ENCODE measurements at regions not wholly inside any gene's neighbourhood (a gene's known extent, or its start where the extent isn't known, plus 50 kb on each side); places are given as distances from the start of the nearest gene placed in this dataset.
"Not testable (repeated sequence)": the region's sequence is repeated elsewhere in the genome, so short reads cannot be mapped to it uniquely, and the experiment has no call there.

- no peak for DNase-seq
Measured at GRCh38 chr1:172717722-172718465, 59.0 kb downstream of the FASLG start.

DNA sequence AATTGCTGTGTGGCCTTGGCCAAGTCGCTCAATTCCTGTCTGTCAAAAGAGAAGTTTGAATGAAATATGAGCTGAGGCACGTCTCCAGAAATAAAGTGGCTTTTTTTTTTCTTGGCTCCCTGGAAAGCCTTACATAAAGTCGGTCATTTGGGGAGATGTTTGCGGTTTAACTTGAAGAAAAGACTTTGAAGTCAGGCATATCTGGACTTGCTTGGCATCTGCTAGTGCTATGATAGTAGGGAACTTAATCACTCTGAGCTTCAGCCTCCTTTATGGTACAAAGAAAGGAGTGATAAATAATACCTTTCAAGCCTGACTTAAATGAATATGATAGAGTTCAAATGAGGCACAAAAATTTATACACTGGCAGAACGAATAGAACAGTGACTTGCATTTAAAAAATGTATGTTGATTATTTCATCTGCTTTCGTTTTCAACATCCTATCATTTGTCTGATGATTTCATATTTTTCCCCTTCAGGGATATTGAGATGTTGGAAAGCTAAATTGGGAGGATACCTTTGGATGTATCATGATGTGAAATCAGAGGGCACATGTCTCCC lies 60.2 kb downstream of the FASLG start:
- no peak for DNase-seq

GRCh38 chr1:172719694-172720138 lies 60.8 kb downstream of the FASLG start:
- DNase-seq, result no peak

DNA sequence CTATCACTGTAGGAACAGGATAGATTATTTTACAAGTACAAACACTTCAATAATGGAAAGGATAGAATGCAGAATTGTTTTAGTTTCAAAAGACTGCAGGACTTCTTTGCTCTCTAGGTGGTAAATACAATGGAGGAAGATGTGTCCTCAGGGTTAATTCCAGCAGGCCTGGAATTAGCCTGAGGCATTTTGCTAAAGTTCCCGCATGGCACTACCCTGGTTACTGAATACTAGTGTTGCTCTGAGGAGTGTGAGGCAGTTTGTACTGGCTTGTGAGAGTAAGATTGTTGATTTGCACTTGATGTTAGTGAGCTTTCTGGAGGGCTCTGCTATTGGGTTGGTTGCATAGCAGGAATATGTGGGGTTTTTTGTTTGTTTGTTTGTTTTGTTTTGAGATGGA lies 61.4 kb downstream of the FASLG start:
- DNase-seq, result no peak

GRCh38 chr1:172723251-172723650 lies 64.3 kb downstream of the FASLG start:
- DNase-seq, result no peak

GRCh38 chr1:172724232-172724631 lies 65.3 kb downstream of the FASLG start:
- no peak for DNase-seq

GRCh38 chr1:172724765-172725613 lies 66.1 kb downstream of the FASLG start:
- DNase-seq, result no peak

DNA sequence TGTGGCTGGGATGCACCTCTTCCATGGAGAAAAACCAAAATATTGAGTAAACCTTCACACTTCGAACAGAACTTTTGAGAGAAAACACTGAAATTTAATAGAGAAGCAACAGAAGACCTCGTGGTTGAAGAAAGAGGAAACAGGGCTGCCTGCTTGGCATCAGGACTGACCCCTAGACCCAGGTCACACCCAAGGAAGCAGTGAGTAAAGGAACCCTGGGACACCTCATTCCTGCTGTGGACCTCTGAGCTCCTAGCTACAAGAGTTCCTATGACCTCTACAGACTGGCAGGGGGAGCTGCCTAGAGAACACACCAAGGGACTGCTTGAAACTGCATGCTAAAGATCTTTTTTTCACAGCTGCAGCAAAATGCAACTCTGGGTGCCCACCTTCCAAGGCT lies 67.8 kb downstream of the FASLG start:
- DNase-seq, result no peak

- DNase-seq, result no peak
Measured at GRCh38 chr1:172727275-172727857, 68.5 kb downstream of the FASLG start.

DNA sequence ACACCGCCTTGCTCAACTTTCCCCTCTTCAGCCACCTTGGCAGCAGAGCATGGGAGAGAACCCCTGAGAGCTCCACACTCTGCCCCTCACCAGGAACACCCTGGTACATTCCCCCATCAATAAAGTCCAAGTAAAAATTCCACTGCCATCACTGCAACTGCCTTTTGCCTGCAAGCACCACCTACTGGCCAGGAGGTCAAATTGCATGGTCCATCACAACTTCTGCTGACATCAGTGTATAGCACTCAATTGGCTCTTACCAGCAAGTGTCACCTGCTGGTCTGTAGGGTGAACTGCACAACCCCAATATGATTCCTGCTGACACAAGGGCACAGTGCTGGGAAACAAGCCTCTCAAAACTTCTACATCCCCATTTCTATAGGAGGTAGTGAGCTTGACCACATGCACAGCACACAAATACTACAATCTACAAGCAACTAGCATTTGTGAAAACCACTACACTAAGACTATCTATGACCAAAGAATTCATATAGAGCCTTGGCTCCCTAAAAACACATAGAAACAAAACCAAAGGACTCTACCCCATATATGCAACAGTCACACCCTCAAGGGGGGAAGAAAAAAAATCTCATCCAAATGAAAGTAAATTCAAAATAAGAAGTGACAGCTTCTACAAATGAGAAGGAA lies 69.2 kb downstream of the FASLG start:
- no peak for DNase-seq

- not testable (repeated sequence) for DNase-seq
Measured at GRCh38 chr1:172728705-172729104, 69.8 kb downstream of the FASLG start.

- DNase-seq, result no peak
Measured at GRCh38 chr1:172732427-172732826, 73.5 kb downstream of the FASLG start.

GRCh38 chr1:172733815-172734214 lies 74.9 kb downstream of the FASLG start:
- no peak for DNase-seq

DNA sequence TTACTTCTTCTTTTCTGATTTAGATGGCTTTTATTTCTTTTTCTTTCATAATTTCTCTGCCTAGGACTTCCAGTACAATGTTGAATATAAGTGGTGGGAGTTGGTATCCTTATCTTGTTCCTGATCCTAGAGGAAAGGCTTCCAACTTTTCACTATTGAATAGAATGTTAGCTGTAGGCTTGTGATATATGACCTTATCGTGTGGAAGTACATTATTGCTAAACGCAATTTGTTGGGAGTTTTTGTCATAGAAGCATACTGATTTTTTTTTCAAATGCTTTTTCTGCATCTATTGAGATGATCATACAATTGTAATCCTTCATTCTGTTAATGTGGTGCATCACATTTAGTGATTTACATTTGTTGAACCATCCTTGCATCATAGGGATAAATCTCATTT lies 79.5 kb downstream of the FASLG start:
- DNase-seq, result no peak

- no peak for DNase-seq
Measured at GRCh38 chr1:172742599-172743500, 83.9 kb downstream of the FASLG start.

DNA sequence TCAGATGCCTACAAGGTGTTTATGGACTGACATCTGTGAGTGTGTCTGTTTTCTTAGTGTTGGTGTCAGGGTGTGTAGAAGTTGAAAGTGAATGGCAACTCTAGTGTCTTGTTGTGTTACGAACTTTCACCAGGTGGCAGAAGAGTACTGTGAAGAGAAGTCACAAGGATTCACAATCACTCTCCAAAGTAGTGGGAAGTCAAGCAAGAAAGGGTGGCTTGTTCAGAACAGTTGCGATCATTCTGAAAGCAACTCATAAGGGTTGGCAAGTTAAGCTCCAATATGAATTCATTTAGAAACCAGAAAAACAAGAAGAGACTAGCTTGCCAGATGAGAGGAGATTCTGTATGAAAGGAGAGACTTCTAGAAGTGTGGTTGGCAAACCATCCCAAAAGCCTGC lies 86.1 kb downstream of the FASLG start:
- DNase-seq, result no peak

DNA sequence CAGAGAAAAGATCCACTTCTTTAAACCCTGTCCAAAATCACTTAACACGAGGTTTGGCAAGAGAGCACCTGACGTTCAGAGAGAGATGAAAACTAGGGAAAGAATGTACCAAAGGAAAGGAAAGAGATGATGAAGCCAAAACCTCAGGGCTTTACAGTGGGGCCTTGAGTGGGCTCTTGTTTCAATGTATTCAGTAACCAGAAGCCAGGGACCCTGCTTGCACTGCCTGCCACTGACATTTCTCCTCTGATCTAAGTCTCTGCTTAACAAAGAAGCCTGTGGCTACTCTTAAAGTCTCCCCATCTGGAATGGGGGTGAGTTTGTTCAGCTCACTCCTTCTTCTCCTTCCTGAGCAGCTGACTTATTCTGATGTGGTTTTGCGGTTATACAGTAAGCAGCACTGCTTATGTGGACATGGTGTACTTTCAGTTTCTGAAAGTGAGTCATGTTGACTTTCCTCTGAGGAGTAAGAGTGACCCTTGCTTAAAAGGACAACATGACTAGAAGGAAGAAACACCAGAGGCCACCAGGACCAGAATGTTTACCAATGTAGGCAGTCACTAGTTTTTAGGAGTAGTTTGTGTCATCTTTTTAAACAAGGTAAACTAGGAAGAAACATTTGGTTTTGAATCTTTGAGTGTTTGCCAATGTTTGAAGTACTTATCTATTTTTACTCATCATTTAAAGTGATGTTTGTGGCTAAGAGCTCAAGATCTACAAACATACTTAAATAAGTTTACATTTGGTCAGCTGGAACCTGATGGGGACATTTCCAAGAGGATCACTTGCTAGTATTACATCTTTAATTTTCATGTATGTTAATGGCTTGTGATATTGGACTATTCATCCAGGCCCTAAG lies 87.4 kb downstream of the FASLG start:
- DNase-seq, result no peak

- DNase-seq, result no peak
Measured at GRCh38 chr1:172748201-172748600, 89.3 kb downstream of the FASLG start.

GRCh38 chr1:172751683-172752082 lies 92.8 kb downstream of the FASLG start:
- DNase-seq, result no peak

DNA sequence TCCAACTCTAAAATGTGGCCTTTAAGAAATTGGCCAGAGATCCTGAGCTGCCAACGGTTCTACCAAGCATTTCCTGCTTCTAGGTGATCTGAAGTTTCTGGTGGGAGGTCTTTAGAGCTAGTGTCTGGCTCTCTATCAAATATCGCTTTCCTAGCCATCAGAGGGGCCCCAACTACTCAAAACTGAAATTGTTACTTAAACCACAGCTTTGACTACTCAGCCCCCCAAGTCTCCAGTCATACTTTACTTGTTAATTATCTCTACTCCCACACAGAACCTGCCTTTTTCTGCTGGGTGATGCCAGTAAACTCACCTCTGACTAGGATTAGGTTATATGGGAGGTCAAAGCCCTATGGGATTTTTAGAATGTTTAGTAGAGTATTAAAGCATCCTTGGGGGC lies 95.1 kb downstream of the FASLG start:
- no peak for DNase-seq

- DNase-seq, result no peak
Measured at GRCh38 chr1:172754609-172755008, 95.7 kb downstream of the FASLG start.

Data from right hindlimb (tissue), 1 donor.